Myocyte (in vitro differentiated cells): ENCODE measurements at regions not wholly inside any gene's neighbourhood (a gene's known extent, or its start where the extent isn't known, plus 50 kb on each side); places are given as distances from the start of the nearest gene placed in this dataset.
"Not testable (repeated sequence)": the region's sequence is repeated elsewhere in the genome, so short reads cannot be mapped to it uniquely, and the experiment has no call there.

Experiments
- DNase-seq: peaks from one replicate; pipeline ENCODE4 v3.0.0-alpha.2; 2012; ENCODE audit warnings: low read depth

- no peak for DNase-seq
Observed at GRCh38 chr13:80550971-80551441, 210.1 kb upstream of the SPRY2 start.

- no peak for DNase-seq
Observed at GRCh38 chr13:80548915-80549314, 208.0 kb upstream of the SPRY2 start.

- no peak for DNase-seq
Observed at GRCh38 chr13:80547885-80548825, 207.2 kb upstream of the SPRY2 start.

- DNase-seq, result no peak
Observed at GRCh38 chr13:80547341-80547740, 206.4 kb upstream of the SPRY2 start.

- DNase-seq, result no peak
Observed at GRCh38 chr13:80533175-80533574, 192.2 kb upstream of the SPRY2 start.

GRCh38 chr13:80530902-80531301, 190.0 kb upstream of the SPRY2 start:
- no peak for DNase-seq

GRCh38 chr13:80530191-80530590, 189.3 kb upstream of the SPRY2 start:
- no peak for DNase-seq

- DNase-seq, result no peak
Observed at GRCh38 chr13:80529734-80530133, 188.8 kb upstream of the SPRY2 start.

GRCh38 chr13:80528733-80529132, 187.8 kb upstream of the SPRY2 start:
- no peak for DNase-seq

- DNase-seq, result no peak
Observed at GRCh38 chr13:80527400-80527799, 186.5 kb upstream of the SPRY2 start.

GRCh38 chr13:80524447-80525215, 183.7 kb upstream of the SPRY2 start:
- no peak for DNase-seq

- DNase-seq, result no peak
Observed at GRCh38 chr13:80523134-80523533, 182.2 kb upstream of the SPRY2 start.

- DNase-seq, result not testable (repeated sequence)
Observed at GRCh38 chr13:80522463-80522862, 181.5 kb upstream of the SPRY2 start.

GRCh38 chr13:80516818-80517348, 176.0 kb upstream of the SPRY2 start:
- DNase-seq, result no peak

- no peak for DNase-seq
Observed at GRCh38 chr13:80515296-80515695, 174.4 kb upstream of the SPRY2 start.

GRCh38 chr13:80513196-80513595, 172.3 kb upstream of the SPRY2 start:
- DNase-seq, result no peak

GRCh38 chr13:80510686-80511085, 169.8 kb upstream of the SPRY2 start:
- no peak for DNase-seq

GRCh38 chr13:80509264-80509663, 168.3 kb upstream of the SPRY2 start:
- DNase-seq, result no peak

- DNase-seq, result no peak
Observed at GRCh38 chr13:80508031-80508430, 167.1 kb upstream of the SPRY2 start.

- no peak for DNase-seq
Observed at GRCh38 chr13:80504453-80504852, 163.5 kb upstream of the SPRY2 start.

- DNase-seq, result no peak
Observed at GRCh38 chr13:80502359-80502758, 161.4 kb upstream of the SPRY2 start.

- DNase-seq, result no peak
Observed at GRCh38 chr13:80501556-80501955, 160.6 kb upstream of the SPRY2 start.
